Duodenal mucosa (tissue), 2 donors: ENCODE measurements at regions not wholly inside any gene's neighbourhood (a gene's known extent, or its start where the extent isn't known, plus 50 kb on each side); places are given as distances from the start of the nearest gene placed in this dataset.

Experiments
- H3K27ac ChIP-seq: one replicate; pipeline ENCODE4 v1.7.0; 2013; ENCODE audit warnings: low read depth, low read length
- H3K27me3 ChIP-seq, 2 donors: one replicate each; pipeline ENCODE4 v1.7.0; 2013; ENCODE audit warnings: low read length in 2 of 2, control low read depth in 1 of 2; ENCODE audit not compliant: insufficient read depth in 2 of 2, control insufficient read depth in 1 of 2
- H3K36me3 ChIP-seq, 2 donors: one replicate each; pipeline ENCODE4 v1.7.0; 2013; ENCODE audit warnings: low read length in 2 of 2, control low read depth in 1 of 2; ENCODE audit not compliant: insufficient read depth in 2 of 2, control insufficient read depth in 1 of 2
- H3K4me1 ChIP-seq, 2 donors: one replicate each; pipeline ENCODE4 v1.7.0; 2013; ENCODE audit warnings: low read length in 2 of 2, control low read depth in 1 of 2; ENCODE audit not compliant: insufficient read depth in 2 of 2, control insufficient read depth in 1 of 2
- H3K4me3 ChIP-seq, 2 donors: one replicate each; pipeline ENCODE4 v1.7.0; 2013; ENCODE audit warnings: low read length in 2 of 2, low read depth in 1 of 2
- H3K9ac ChIP-seq, 2 donors: one replicate each; pipeline ENCODE4 v1.7.0; 2013; ENCODE audit warnings: low read length in 2 of 2, low read depth in 1 of 2
- H3K9me3 ChIP-seq, 2 donors: one replicate each; pipeline ENCODE4 v1.7.0; 2013; ENCODE audit warnings: low read length in 2 of 2, control low read depth in 1 of 2; ENCODE audit not compliant: control insufficient read depth in 1 of 2

DNA sequence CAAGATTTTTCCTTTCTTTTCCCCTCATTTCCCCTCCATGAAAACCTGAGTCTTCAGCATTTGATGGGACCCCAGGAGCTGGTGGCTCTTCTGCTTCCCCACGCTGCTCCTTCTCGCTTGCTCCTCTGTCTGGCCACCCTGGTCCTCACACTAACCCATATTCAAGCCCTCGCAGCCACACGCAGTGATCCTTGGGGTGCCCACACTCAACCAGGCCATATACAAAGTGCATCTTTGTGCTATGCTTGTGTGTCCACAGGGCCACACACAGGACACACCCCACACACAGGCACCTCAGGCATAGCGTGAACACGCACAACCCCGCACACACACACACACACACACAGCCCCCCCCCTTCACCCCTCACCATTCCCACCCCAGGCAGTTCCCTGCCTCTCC is 132.1 kb downstream of the URI1 start:
- no peak overlapping the region for H3K27ac ChIP-seq
- no peaks in the 10 kb centered on the region for H3K27me3 ChIP-seq
- no peak overlapping the region for H3K9ac ChIP-seq
- H3K9me3 ChIP-seq = no peaks in the 10 kb centered on the region
- H3K4me1 ChIP-seq = no peaks in the 10 kb centered on the region
- H3K36me3 ChIP-seq = no peaks in the 10 kb centered on the region
- no peak overlapping the region for H3K4me3 ChIP-seq

DNA sequence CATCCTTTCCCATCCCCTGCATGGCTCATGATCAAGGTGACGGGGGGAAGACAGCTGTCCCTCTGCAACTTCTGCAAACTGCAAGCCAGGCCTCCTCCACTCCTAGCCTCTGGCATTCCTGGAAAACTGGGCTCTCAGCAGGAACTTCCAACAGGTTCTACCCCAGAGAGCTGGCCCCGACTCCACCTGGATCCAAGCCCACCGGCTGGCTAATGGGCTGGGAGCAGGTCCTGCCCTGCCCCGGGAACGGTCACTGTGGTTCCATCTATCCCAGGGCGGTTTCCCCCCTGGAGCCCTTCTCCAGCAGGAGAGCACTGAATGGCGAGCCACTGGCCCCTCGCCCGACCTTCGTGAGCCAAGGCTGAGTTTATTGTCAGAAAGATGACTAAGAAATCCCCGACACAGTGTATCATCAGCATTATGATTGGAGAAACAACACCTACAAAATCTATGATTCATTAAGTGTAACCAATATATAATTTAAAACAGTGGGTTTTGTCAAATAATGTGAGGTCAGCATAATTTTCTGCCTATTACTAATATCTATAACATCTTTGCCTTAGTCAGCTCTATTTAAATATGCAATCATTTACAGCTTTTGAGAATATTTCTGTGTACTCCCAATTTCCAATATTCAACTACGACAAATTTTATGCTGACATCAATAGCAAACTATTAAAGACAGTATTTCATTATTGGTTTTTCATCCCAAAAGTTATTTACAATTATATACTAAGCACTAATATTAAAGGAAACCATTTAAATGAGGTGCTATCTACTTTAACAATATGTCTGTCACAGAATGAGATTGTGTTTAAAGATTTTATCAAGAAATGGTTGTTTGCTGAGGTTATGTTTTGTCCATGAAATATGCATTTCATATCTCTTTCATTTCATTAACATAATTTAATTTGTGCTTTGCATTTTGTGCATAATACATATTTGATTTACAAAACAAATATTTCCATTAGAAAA is 133.0 kb downstream of the URI1 start:
- Histone ChIP-seq H3K27me3 (no peaks in the 10 kb centered on the region), H3K36me3 (no peaks in the 10 kb centered on the region), H3K4me3 (no peak overlapping the region), H3K27ac (no peak overlapping the region), H3K9me3 (no peaks in the 10 kb centered on the region), H3K9ac (no peak overlapping the region), H3K4me1 (no peaks in the 10 kb centered on the region)

DNA sequence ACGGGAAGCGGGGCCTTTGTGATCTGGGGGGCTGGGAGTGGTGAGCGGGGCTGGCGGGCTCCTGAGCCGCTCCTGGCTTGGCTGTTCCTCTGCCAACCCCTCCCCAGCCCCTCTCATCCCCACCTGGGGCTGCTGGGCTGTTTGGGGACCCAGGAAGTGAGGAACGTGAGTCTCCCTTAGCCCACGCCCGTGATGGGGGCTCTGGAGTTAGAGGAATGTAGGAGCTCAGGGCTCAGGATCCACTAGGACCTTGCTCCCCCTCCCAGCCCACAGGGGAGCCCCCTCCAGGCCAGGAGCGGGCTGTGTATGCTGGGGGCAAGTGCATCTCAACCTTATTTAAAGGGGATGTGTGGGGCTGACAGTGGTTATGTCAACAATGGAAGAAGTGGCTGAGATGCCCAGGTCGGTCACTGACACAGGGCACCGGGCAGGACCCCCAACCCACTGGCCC is 134.1 kb downstream of the URI1 start:
- no peak overlapping the region for H3K4me3 ChIP-seq
- no peak overlapping the region for H3K9ac ChIP-seq
- no peaks in the 10 kb centered on the region for H3K36me3 ChIP-seq
- H3K27me3 ChIP-seq = no peaks in the 10 kb centered on the region
- no peak overlapping the region for H3K27ac ChIP-seq
- H3K9me3 ChIP-seq = no peaks in the 10 kb centered on the region
- no peaks in the 10 kb centered on the region for H3K4me1 ChIP-seq

DNA sequence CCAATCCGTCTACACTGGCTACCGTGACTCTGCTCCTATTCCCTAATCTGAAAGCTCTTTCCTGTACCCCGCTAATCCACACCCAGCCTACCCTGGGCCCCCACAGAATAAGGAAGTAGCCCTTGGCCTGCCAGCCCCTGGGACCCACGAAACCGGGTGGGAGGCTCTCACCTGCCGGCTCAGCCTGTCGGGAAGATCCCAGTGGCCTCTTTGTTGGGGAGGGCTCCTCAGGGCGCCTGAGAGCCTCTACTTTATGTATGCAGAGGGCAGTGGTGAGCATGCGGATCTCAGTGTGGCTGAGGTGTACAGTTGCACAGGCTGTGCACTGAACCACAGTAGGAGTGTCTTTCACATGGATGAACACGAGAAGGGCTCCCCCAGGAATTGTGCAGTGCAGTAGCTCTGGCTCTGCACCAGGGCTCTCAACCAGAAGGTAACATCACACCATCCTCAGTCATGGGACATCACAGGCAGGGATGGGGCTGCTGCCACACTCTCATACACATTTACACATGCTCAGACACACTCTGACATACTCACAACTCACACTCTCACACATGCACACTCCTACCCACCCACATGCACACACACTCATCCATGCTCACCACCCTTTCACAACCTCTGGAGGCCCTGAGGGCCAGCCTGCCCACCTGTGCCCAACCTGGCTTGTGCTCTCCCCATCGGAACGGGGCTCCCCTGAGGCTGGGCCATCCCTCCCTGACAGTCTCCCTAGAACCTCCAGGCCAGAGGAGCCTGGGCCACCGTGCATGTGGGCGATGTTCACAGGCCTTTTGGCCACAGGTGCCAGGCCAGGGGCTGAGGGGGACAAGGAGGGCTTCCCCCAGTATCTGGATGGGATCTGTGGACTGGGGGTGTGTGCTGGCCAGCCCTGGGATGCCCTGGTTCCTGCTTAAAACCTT is 135.0 kb downstream of the URI1 start:
- Histone ChIP-seq H3K4me3 (no peak overlapping the region), H3K4me1 (no peaks in the 10 kb centered on the region), H3K27me3 (peaks cover 2% of the 10 kb centered on the region in 2 donors), H3K9ac (no peak overlapping the region), H3K27ac (no peak overlapping the region), H3K36me3 (no peaks in the 10 kb centered on the region), H3K9me3 (no peaks in the 10 kb centered on the region)

GRCh38 chr19:30077851-30078355 is 135.9 kb downstream of the URI1 start:
- H3K9ac ChIP-seq = no peak overlapping the region
- no peaks in the 10 kb centered on the region for H3K36me3 ChIP-seq
- no peak overlapping the region for H3K27ac ChIP-seq
- no peak overlapping the region for H3K4me3 ChIP-seq
- H3K4me1 ChIP-seq = no peaks in the 10 kb centered on the region
- H3K9me3 ChIP-seq = no peaks in the 10 kb centered on the region
- peaks cover 2 to 4% of the 10 kb centered on the region in 2 donors for H3K27me3 ChIP-seq

GRCh38 chr19:30078381-30078910 is 136.4 kb downstream of the URI1 start:
- no peak overlapping the region for H3K9ac ChIP-seq
- peaks cover 2 to 4% of the 10 kb centered on the region in 2 donors for H3K27me3 ChIP-seq
- no peak overlapping the region for H3K27ac ChIP-seq
- H3K9me3 ChIP-seq = no peaks in the 10 kb centered on the region
- H3K36me3 ChIP-seq = no peaks in the 10 kb centered on the region
- no peak overlapping the region for H3K4me3 ChIP-seq
- no peaks in the 10 kb centered on the region for H3K4me1 ChIP-seq

- Histone ChIP-seq H3K9ac (no peak overlapping the region), H3K9me3 (no peaks in the 10 kb centered on the region), H3K4me3 (no peak overlapping the region)
Observed at GRCh38 chr19:30079200-30079599, 137.2 kb downstream of the URI1 start.

GRCh38 chr19:30082168-30082567 is 140.1 kb downstream of the URI1 start:
- H3K27ac ChIP-seq = no peak overlapping the region
- H3K4me3 ChIP-seq = no peak overlapping the region
- H3K27me3 ChIP-seq = peaks cover 4 to 9% of the 10 kb centered on the region in 2 donors
- H3K9me3 ChIP-seq = no peaks in the 10 kb centered on the region
- H3K36me3 ChIP-seq = no peaks in the 10 kb centered on the region
- H3K9ac ChIP-seq = no peak overlapping the region
- no peaks in the 10 kb centered on the region for H3K4me1 ChIP-seq

More at GRCh38 chr19:30079200-30079599, 137.2 kb downstream of the URI1 start:
- Histone ChIP-seq H3K27me3 (peaks cover 4 to 5% of the 10 kb centered on the region in 2 donors), H3K4me1 (no peaks in the 10 kb centered on the region), H3K27ac (no peak overlapping the region), H3K36me3 (no peaks in the 10 kb centered on the region)

- H3K27ac ChIP-seq = no peak overlapping the region
- no peak overlapping the region for H3K4me3 ChIP-seq
- H3K4me1 ChIP-seq = no peaks in the 10 kb centered on the region
- H3K27me3 ChIP-seq = peaks cover 4 to 9% of the 10 kb centered on the region in 2 donors
- no peak overlapping the region for H3K9ac ChIP-seq
- H3K9me3 ChIP-seq = no peaks in the 10 kb centered on the region
- no peaks in the 10 kb centered on the region for H3K36me3 ChIP-seq
Observed at GRCh38 chr19:30082611-30083010, 140.6 kb downstream of the URI1 start.
